GM18868 (cell line): ENCODE measurements at regions not wholly inside any gene's neighbourhood (a gene's known extent, or its start where the extent isn't known, plus 50 kb on each side); places are given as distances from the start of the nearest gene placed in this dataset.

Source experiments
- ATAC-seq: cut with Tn5 transposase; IDR thresholded peaks from one replicate; pipeline ENCODE4 v1.9.1; 2021; ENCODE audit warnings: mild to moderate bottlenecking, moderate library complexity; ENCODE audit not compliant: unreplicated experiment

DNA sequence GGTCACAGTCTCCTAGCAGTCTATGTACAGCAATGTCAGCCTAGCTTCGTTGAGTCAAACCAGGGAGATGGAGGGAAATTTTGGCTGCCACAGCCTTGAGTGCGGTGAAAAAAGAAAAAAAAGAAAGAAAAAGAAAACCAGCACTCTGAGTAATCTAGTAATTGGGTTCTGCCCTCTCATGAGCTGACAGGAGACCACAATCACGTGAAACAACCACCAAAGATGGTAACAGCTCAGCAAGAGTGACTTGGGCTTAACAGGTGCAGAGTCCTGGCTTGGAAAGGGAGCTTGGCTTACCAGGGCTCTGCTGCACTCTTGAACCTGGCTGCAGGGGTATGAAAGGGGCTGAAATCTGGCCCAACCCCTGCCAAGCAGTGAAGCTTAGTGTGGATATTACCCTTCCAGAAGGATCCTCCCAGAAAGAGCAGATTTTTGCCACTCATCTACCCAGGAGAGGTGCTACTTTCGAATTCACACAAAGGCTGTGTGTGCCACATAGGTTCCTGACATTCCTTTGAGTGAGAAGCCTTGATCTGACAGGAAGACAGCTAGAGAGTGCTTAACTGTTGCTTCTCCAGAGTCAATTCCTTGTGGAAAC lies 350.3 kb downstream of the PTTG2 start:
- peak; percentile 90 for ATAC-seq

GRCh38 chr4:38311495-38312126 lies 351.4 kb downstream of the PTTG2 start:
- ATAC-seq = no peak

DNA sequence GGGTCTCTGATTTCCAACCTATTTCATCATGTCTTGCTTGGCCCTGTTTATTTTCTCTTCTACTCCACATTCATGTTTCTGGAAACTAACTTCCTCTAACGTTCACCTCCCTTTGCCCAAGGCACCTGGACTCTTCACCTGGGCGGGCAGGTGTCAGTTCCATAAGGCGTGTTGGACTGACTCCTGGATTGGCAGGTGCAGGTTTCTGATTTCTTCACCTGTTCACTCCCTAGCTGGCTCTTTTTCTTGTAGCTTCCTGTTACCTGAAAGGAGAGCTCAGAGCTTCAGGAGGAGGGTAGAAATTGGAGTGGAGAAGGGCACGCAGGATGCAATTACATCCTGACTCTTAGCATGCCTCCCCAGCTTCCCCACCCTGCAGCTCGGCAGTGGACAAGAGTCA lies 350.8 kb upstream of the KLF3 start:
- no peak for ATAC-seq

GRCh38 chr4:38313999-38314561 lies 349.9 kb upstream of the KLF3 start:
- no peak for ATAC-seq

DNA sequence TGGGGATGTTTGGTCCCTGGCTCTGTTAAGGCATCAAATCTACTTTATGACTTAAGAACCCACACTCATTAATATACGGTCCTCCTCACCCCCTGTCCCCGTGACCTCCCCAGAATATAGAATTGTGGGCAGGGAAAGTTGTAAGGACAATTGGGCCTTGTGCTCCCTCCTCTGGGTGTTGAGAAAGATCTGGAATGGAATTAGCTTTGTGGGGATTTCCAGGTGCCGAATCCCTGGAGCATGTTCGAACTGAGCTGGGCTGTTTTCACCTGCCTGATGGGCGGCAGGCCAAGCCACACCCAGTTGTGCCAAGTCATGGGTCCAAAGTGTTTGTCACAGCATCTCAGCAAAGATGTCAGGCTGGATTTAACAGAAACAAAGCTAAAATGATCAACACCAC lies 349.3 kb upstream of the KLF3 start:
- ATAC-seq = no peak

GRCh38 chr4:38315286-38315685 lies 348.7 kb upstream of the KLF3 start:
- no peak for ATAC-seq

DNA sequence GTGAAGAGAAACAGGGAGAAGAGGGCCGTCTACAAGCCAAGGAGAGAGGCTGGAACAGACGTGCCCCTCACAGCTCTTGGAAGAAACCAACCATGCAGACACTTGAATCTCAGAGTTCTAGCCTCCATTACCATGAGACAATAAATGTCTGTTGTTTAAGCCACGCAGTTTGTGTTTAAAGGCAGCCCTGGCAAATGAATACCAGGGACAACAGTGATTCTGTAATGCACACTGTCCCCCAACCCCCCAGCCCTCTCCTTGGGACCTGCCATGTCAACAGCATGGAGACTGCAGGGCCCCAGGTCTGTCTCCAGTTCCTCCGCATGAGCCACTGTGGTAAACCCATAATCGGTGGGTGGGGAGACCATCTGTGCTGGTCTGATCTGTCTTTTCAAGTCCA lies 348.0 kb upstream of the KLF3 start:
- no peak for ATAC-seq

GRCh38 chr4:38317041-38317674 lies 346.8 kb upstream of the KLF3 start:
- ATAC-seq = no peak

DNA sequence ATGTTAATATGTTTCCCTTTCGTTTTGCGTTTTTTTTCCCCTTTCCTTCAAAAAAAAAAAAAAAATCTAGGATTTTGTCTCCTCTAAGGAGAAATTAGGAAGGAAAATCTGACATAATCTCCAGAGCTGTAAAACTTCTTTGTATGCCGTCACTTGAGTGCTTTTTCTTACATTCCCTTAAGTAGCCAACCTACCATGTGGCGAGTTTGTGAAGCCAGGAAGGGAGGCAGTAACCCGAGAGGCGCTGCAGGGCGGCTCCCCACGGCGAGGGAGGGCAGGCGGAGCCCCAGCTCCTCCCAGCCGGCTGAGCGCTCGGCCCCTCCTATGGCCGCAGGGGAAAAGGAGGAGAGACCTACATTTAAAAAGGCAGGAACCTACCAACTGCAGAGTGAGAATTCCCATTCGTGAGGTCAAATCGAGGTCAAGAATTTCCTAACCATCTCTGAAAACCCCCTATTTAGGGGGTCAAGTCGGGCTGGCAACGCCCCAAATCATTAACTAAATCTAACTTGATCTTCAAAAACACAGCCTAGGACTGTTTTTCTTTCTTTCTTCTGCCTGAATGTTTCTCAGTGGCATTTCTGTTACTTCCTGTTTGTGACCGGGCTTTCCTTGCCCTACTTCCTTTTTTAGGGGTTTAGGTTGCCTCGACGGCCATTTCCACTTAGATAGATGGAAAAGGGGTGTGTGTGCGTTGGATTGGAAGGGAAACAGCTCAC lies 345.1 kb upstream of the KLF3 start:
- ATAC-seq = peak; percentile 87

- ATAC-seq = peak; percentile 66
Observed at GRCh38 chr4:38319456-38320342, 344.3 kb upstream of the KLF3 start.

DNA sequence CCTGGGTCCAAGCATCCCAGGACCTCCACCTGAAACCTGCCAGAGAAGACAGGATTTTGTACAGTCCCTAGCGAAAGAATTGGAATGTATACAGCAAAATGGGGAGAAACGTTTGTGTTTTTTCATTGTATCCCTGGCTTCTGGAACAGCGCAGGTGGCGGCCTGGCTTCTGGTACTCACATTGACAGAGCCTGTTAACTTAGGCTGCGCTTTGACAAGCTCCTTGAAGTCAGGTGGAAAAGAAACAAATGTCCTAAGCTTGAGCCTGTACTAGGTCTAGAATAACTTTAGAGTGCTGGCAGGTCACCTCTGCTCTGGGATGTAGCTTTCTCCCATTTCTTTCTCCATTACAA lies 343.7 kb upstream of the KLF3 start:
- no peak for ATAC-seq

GRCh38 chr4:38320833-38321232 lies 343.2 kb upstream of the KLF3 start:
- no peak for ATAC-seq

DNA sequence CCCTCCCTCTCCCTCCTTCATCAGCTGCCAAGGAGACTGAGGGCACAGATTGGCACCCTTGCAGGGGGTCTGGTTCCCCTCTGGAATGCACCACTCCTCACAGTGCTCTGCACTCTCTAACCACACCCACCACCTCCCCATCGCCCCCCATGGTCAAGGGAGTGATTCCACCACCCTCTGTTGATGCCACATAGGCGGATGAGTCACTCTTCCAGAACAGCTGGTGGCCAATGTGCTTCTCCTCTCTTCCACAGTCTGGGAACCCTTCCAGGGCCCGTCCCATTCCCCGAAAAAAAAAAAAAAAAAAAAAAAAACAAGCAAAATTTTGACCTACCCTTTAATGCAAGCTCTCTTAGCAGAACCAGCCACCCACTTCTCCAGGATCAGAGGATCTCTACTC lies 341.3 kb upstream of the KLF3 start:
- ATAC-seq = no peak

DNA sequence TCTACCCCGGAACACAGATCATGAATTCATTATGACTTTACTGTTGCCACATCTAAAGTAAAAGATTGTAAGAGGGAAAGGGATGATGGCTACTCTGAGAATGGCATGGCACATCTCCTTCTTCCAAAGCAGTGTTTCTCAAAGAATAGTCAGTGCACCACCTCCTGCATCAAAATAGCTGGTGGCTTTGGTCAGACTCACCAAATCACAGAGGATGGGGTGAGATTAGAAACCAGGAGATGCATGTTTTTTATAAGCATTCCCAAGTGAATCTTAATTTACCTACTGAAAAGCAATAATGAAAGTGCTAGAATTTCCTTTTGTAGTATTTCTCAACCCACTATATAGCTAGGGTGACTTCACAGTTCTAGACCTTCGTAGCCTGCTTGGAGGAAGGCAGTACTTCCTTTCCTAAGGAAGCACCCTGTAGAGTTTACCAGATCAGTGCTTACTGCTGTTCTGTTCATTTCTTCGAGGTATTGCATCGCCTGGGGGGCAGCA lies 340.8 kb upstream of the KLF3 start:
- ATAC-seq = no peak

GRCh38 chr4:38324861-38325628 lies 339.0 kb upstream of the KLF3 start:
- ATAC-seq = no peak

DNA sequence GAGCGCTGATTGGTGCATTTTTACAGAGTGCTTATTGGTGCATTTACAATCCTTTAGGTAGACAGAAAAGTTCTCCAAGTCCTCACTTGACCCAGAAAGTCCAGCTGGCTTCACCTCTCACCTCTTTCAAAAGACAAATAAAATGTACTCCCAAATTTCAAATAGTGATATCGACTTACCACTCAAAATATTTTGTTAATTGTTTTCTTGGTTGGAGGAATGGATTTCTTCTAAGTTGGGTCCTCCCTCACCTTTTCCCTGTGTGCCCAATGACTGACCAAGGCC lies 338.4 kb upstream of the KLF3 start:
- no peak for ATAC-seq

DNA sequence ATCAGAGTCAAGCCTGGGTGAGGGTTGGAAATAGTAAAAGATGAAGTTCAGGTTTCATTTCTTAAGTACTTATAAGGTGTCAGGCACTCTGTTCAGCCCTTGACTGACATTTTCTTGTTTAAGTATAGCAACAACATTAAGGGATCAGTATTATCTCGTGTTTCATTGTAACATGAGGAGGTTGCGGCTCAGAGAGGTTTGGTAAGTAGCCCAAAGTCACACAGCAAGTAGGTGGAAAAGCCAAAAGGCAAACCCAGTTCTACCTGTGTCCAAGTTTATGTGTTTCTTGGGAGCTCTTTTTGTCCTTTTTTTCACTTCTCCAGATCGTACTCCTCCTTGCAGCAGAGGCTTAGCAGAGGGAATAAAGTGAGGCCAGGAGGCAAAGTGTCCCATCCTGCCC lies 337.5 kb upstream of the KLF3 start:
- ATAC-seq = no peak

- no peak for ATAC-seq
Observed at GRCh38 chr4:38327174-38327573, 336.8 kb upstream of the KLF3 start.

- no peak for ATAC-seq
Observed at GRCh38 chr4:38328989-38329729, 334.8 kb upstream of the KLF3 start.
